HG03060 (cell line): ENCODE measurements at regions not wholly inside any gene's neighbourhood (a gene's known extent, or its start where the extent isn't known, plus 50 kb on each side); places are given as distances from the start of the nearest gene placed in this dataset.
"Not testable (repeated sequence)": the region's sequence is repeated elsewhere in the genome, so short reads cannot be mapped to it uniquely, and the experiment has no call there.

Source experiments
- ATAC-seq: cut with Tn5 transposase; IDR thresholded peaks from one replicate; pipeline ENCODE4 v1.9.1; 2021; ENCODE audit warnings: low read depth, moderate number of reproducible peaks; ENCODE audit not compliant: unreplicated experiment

DNA sequence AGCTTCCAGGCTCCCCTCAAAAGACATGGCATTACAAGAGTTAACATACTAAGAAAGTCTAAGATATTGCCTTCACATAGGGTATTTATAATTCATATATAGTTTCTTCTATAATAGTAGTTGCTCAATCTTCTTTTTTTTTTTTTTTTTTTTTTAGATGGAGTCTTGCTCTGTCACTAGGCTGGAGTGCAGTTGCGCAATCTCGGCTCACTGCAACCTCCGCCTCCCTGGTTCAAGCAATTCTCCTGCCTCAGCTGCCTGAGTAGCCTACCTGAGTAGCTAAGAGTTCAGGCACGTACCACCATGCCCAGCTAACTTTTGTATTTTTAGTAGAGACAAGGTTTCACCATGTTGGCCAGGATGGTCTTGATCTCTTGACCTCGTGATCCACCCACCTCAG, 337.0 kb downstream of the FAM181B start:
- not testable (repeated sequence) for ATAC-seq

DNA sequence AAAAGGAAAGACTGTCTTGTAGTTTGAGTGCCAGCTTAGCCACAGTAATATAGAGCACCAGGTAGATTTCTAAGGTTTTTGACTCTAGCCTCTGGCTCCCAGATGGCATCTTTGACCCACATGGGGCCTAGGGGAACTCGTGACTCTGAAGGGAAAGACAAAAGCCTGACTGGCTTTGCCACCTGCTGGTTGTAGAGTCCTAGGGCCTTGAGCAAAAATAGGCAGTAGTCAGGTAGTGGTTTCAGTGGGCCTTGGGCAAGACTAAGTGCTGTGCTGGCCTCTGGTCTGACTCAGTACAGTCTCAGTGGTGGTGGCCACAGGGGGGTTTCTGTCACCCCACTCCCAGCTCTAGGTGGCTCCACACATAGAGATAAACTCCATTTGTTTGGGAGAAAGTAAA, 349.4 kb downstream of the FAM181B start:
- ATAC-seq = no peak

DNA sequence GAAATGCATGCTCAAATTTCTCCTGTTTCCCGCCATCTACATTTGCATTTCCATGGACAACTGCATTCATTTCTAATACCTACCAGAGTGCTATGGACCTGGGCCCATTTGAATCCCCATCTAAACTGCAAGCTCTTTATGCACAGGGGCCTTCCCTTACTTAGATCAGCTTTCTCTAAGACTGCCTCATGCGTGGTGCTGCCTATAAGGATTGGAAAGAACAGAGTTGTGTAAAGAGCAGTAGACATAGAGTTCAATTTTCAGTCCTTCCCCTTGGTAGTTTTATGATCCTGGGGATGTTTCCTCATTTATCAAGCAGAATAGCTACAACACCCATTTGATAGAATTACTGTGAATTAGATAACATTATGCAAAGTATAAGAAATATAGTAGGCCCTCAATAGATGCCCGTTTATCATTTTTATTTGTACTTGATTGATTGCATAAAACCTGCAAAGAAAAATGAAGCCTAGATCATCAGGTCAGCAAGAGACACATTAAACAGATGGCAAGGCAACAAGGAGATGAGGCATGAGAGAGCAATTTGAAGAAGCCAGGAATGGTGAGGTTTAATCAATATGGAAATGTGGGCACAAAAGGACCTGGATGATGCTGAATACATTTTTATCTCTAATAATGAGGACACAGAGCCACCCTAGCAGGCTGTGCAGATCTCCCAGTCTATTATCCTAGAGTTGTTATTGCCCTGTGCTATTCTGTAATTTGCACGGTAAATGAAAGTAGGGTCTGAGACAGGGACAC, 359.7 kb downstream of the FAM181B start:
- ATAC-seq = no peak

DNA sequence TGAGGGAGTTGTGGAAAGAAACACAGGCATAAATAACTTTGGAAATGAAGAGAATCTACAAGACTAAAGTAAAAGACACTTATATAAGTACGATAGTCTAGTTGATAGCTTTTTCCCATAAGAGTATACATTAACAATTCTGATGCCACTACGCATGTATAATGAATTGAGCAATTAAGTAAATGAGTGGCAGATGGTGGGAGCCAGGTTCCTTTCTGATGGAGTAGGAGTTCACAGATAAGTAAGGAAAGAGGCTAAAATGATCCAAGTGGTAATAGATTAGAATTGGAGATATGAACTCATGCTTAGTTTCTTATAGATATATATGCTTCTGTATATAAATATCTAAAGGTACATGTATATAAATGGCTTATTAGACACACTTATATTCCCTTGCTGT, 368.3 kb downstream of the FAM181B start:
- ATAC-seq = no peak

DNA sequence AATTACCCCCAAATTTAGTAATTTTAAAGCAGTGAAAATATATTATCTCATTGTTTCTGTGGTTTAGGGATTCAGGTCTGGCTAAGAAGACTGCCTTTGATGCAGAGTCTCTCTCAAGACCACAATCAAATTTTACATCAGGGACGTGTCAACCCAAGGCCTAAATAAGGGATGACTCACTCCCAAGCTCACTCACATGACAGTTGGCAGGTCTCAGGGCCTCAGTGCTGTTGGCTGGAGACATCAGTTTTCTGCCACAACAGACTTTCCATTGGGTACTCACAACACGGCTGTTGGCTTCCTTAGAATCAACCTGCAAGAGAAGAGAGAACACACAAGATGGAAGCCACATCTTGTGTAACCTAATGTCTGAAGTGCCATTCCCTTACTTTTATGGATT, 377.3 kb downstream of the FAM181B start:
- no peak for ATAC-seq

DNA sequence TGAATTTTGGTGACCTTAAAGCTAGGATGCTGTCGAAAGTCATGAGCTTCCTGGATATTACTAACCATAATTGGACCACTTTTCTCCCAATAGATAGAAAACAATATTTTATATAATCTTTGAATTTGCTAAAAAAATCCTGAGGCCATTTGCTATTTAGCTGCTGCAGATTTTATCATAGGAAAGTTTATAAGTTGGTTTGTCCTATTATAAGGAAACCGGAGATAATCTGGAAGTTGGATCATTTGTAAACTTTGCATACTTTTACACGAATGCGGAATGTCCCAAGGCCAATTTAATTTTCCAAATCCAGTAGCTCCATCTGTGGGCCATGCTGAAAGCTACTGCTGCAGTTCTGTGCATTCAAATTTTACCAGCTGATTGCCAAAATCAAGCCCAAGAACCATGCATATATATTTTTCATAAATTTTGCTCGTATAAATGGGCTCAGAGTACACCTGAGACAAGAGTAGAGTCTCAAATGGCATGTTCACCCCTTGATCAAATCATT, 378.3 kb downstream of the FAM181B start:
- ATAC-seq = no peak

DNA sequence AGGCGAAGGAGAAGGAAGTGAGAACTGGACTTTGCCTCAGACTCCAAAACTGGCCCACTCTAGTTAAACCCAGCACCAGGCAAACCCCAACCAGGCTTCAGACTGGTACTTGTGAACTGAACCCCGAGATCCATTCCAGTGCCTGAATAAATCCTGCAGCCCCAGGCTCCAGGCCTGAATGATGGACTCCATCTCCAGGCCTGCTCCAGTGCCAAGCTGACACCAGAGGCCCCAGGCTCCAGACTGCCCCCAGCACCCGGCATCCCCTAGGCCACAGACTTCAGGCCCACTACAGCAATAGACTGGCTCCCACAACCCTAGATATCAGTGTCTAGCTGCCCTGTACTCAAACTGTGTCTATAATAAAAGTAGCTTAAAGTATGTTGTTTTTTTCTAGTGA, 406.8 kb downstream of the FAM181B start:
- no peak for ATAC-seq

DNA sequence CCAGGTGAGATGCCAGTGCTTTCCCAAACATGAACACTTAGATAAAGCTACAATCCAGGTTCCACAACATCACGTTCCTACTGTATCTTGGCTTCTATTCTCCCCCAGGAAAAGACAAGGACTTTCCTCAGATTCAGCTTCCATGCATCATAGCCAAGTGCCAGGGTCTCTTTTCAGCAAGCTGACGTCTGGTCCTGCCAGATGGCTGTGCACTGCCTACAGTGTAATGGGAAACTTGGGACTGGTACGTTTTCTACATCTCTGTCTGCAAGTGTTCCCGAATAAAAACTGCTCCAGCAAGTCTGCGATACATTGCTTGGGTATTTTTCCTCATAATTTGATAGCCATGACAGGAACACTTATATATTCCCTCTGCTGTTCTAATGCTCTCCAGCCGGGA, 412.5 kb downstream of the FAM181B start:
- no peak for ATAC-seq

DNA sequence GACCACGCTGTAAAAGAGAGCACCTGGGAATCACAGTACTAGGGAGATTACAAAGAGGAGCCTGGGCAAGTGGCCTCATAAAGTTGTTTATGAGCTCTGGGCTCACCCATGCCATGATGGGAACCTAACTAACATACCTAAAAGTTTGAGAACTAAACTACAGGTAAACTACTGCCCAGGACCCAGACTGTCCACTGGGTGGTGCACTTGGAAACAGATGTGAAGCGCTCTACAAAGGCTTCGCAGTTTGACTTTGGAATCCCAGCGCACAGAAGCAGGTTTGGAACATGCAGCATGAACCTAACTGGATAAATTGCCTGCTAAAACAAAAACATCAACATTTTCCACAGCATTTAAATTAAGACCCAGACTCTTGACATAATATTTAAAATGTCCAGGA, 418.6 kb downstream of the FAM181B start:
- ATAC-seq = no peak

DNA sequence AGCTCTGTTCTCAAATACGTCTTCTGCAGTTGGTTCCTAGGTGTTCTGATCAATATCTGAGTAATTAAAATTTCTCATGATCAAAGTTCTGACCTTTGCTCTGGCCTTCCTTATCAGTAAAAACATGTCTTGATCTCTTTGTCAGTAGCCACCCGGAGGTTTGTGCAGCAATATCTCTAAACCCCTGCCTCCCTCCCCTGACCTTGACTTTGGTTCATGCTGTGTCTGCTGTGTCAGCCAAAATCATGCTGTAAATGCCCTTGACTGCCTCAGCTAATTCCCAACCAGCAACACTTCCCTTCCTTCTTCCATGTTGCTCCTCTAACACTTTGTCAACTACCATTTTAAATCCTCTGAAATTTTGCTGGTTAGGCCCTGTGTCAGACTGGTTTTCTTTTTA, 424.7 kb downstream of the FAM181B start:
- no peak for ATAC-seq

DNA sequence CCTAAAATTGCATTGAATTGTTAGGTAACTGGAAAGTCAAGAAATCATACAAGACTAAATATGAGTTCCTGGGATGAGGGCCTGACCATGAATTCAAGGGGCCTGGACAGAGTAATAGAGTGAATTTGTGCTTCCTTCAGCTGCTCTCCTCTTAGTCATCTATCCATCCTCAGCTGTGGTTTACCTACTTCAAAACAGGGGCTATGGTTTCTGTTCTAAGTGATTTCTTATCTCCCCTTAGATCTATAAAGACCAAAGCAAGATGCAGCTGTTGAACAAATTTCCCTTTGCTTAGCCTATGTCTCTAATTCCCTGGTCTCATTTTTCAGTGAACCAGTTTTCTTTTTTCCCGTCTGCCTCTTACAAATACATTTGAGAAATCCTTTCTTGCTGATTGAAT, 428.5 kb downstream of the FAM181B start:
- ATAC-seq = no peak

DNA sequence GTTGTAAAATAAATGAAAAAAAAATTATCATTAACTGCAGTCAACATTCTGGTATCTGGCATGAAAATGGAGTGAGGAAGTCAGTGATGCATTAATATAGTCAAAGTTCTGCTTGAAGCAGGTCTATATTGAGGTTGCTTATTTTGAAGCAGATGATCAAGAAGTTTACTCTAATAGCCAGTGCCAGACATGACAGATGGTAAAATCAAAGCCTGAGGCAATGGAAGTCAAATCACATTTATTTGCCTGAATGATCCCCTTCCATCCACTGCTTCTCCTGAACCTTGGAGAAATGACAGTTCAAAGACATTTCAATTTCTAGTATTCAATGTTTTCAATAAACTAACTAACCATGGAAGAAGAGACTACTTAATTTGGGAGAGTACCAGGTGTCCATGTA, 430.0 kb downstream of the FAM181B start:
- no peak for ATAC-seq

DNA sequence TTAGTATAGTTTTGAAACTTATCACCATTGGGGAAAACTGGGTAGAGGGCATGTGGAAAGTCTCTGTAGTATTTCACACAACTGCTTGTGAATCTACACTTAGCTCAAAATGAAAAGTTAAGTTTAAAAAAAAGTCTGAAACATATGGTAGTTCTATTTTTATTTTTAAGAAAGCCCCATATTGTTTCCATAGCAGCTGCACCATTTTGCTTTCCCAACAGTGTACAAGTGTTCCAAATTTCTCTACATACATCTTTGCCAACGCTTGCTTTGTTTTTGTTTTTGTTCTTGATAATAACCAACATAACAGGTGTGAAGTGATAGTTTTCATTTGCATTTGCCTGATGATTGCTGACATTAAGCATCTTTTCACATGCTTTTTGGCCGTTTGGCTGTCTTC, 445.2 kb downstream of the FAM181B start:
- ATAC-seq = no peak

DNA sequence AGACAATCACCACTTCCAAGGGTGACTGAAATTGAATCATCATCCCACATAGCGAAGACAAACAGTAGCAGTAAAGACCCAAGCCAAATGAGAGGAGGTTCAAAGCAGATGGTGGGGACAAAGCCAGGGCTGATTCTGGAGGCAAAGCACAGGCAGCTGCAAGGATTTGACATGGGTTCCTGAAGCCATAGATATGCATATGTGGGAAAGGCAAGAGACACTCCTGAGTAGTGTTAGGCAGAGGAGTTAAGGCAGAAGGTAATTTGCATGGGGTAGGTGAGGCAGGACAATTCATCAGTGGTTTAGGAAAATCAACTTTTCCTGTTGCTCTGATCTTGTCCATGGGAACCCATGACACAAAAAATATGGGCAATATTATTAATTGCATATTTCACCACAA, 462.8 kb downstream of the FAM181B start:
- ATAC-seq = no peak

DNA sequence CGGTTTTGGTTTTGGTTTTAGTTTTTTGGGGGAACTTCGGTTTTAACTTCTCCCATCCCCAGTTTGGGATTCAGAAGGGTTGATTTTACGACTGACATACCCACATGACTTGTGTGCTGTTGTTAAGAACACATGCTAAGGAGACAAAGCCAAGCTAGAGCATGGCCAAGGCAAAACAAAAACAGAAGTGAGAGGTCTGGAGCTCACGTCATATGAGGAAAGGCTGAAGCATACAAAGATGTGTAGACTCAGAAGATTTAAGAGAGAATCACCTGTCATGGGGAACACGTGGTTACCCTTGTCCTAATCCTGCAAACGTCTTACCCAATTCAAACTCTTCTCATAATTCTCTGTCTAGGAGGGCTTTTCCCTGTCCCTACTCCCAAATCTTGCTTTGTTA, 465.0 kb downstream of the FAM181B start:
- ATAC-seq = no peak

DNA sequence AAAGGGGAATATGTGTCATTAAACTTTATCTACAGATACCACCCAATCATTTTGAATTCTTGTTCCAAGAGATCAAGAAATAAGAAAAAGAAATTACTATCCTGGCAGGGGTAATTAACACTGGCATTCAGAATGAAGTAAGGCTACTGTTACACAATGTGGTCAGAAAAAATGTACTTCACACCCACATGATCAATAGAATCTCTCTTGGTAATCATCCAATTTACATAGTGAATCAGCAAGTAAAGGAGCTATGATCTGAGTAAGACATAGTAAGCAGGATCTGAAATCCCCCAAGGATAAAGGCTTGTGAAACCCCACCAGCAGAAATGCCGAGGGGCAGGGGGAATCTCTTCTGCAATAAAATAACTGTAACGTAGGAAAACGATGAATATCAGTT, 466.5 kb downstream of the FAM181B start:
- ATAC-seq = no peak

DNA sequence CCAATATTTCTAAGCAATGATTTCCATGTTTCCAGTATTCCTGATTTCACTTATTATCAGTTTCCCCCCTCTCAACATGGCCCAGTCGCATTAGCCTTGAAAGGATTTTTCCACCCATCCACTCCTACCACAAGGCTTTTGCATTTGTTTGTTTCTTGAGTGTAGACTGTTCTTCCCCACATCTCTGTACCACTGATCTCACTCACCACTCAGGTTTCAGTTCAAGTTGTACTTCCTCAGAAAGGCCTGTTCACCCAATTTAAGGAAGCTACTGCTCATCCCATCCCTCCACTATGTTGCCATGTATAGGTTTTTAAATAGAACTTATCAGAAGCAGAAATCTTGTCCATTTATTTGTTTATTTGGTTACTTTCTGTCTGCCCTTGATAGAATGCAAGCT, 472.3 kb downstream of the FAM181B start:
- no peak for ATAC-seq

DNA sequence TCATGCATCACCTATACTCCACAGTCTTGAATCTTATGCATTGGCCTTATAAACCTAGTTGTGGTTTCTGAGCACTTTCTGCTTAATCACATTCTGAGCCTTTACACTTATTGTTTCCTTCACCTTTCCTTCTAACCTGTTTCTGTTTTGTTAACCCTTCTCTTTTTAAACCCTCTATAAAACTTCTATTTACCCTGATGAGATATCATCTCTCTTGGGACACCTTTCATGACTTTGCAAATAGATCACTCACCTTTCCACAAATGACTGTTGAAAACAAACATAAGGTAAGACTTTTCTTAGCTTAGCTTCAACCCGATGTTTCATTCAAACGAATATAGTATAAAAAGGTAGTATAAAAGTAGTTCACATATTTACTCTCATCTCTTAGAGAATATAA, 483.6 kb downstream of the FAM181B start:
- ATAC-seq = no peak

DNA sequence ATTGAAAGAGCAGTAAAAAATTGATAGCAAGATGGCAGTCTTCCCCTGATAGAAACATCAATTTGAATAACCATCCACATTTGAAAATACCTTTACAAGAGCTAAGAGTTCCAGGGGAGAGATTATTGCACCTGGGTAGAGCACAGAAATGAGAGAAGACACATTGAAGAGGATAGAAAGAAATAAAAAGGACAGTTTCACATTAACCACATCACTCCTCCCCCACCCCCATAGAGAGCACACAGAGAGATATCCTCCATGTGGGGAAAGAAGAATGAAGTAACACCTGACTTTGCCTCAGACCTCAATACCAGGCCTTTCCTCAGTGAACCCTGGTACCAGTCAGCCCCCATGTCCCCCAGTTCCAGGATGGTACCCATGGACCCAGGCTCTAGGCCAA, 486.7 kb downstream of the FAM181B start:
- no peak for ATAC-seq

DNA sequence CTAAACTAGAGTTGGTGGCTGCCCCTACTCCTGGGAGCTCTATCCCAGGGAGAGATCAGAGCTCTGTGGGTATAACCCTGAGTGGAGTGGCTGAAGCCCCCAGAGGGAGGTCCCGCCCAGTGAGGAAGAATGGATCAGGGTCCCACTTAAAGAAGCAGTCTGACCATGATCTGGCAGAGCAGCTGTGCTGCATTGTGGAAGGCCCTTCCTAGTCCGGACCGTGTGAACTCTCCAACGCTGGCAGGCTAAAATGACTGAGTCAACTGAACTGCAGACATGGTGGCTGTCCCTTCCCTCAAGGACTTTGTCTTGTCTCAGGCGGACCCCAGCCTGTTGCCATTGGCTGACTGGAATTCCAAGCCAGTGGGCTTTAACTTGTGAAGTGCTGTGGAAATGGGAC, 494.2 kb downstream of the FAM181B start:
- ATAC-seq = no peak

DNA sequence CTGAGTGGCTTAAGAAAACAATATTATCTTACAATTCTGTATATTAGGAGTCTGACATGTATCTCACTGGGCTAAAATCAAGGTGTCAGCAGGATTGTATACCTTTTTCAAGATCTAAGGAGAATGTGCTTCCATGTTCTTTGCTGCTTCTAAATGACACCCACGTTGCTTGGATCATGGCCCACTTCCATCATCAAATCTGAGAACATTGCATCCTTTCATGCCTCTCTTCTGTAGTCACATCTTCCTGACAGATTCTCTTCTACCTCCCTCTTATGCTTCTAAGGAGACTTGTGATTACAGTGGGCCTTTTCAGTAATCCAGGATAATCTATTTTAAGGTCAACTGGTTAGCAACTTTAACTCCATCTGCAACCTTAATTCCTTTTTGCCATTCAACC, 499.4 kb downstream of the FAM181B start:
- ATAC-seq = no peak

DNA sequence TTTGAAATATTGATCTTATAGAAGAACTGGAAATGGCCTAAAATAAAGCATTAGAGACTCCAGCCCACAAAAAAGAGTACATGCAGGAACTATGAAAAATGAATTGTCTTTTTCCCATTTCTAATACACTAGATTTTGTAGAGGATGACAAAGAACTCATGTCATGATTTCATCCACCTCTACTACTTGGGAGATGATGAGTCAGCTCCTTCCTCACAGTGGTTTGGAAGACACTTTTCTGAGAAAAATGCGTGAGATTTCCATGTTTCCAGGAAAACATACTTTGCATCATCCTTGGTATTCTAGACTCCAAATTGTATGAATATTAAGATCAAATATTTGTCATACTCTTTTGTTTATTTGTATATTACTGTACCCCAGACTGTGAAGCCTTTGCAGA, 500.5 kb downstream of the FAM181B start:
- ATAC-seq = no peak

DNA sequence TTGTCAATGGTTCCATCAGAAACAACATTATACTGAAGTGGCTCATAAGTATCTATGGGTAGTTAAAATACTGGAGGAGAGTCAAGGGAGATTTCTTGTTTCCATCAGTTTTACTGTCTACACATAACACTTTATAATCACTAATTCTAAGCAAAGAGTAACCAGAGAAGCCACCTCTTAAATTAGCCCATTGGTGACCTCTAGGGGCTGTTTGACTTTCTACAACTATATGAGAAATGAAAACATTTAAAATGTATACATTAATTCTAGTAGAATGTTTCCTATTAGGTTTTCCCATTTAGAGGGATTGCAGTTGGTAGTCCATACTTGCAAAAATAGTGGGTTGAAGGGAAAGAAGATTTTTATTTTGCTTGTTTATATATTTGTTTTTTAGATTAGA, 504.3 kb downstream of the FAM181B start:
- ATAC-seq = no peak
